ENCODE measurements at regions not wholly inside any gene's neighbourhood (a gene's known extent, or its start where the extent isn't known, plus 50 kb on each side); places are given as distances from the start of the nearest gene placed in this dataset.

DNA sequence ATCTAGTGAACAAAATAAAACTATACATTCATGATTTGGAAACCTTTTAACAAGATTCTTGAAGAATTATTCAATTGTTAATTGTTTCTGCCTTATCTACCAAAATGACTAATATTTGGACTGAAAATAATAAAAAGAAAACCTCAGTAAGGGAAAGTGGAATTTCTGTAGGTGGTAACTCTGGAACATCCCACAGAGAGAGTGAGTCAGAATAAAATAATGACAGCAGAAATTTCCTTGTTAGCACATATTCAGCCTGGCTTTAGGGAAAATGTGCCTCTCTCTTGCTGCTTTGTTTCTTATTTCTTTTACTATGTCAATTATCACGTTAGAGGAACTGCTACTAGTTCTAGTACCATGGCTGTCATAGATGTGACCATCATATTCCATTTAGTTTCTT lies 421.5 kb upstream of the GNPDA2 start:
- DNase-seq (ENCODE audit: low read depth), result no peak
- TF ChIP-seq, protein P1, sequence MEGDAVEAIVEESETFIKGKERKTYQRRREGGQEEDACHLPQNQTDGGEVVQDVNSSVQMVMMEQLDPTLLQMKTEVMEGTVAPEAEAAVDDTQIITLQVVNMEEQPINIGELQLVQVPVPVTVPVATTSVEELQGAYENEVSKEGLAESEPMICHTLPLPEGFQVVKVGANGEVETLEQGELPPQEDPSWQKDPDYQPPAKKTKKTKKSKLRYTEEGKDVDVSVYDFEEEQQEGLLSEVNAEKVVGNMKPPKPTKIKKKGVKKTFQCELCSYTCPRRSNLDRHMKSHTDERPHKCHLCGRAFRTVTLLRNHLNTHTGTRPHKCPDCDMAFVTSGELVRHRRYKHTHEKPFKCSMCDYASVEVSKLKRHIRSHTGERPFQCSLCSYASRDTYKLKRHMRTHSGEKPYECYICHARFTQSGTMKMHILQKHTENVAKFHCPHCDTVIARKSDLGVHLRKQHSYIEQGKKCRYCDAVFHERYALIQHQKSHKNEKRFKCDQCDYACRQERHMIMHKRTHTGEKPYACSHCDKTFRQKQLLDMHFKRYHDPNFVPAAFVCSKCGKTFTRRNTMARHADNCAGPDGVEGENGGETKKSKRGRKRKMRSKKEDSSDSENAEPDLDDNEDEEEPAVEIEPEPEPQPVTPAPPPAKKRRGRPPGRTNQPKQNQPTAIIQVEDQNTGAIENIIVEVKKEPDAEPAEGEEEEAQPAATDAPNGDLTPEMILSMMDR (IDR thresholded peaks at IDR 0.05; ENCODE audit: insufficient read depth, low read depth, low read length, missing control alignments), result no peak
- no peak overlapping the region for H3K4me3 ChIP-seq (ENCODE audit: low read depth, low read length)

DNA sequence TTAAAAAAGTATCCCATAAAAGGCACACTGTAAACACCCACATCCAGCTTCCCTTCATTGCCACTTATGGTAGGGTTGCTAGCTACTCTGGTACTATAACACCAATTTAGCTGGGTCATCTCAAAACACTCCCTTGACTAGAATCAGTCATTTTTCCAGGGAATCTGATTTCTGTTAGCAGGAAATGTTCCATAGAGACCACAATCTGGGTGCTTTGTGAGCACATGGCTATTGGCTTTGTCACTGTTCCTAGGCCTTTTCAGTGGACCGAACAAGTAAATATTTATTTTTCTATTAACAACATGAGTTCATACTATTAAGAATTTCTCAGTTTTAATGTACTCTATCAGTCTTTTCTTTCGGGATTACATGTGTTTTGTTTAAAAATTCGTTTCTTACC lies 404.7 kb upstream of the GNPDA2 start:
- H3K4me3 ChIP-seq (ENCODE audit: low read depth, low read length), result no peak overlapping the region
- no peak for DNase-seq (ENCODE audit: low read depth)
- TF ChIP-seq, protein P1 (IDR thresholded peaks at IDR 0.05; ENCODE audit: insufficient read depth, low read depth, low read length, missing control alignments), result no peak

DNA sequence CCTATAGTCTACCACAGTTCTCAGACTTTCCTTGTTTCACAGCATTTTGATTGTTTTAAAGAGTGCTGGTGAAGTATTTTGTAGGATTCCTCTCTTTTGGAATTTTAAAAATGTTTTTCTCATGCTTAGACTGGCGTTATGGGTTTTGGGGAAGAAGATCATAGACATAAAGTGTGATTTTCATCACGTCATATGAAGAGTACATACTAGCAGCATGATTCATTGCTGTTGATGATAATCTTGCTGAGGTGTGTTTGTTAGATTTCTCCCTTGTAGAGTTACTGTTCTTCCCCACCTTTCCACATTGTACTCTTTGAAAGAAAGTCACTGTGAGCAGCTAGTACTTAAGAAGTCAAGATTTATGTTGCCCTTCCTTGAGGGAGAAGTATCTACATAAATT lies 396.1 kb upstream of the GNPDA2 start:
- no peak for DNase-seq (ENCODE audit: low read depth)
- TF ChIP-seq, protein P1 (IDR thresholded peaks at IDR 0.05; ENCODE audit: insufficient read depth, low read depth, low read length, missing control alignments), result no peak

DNA sequence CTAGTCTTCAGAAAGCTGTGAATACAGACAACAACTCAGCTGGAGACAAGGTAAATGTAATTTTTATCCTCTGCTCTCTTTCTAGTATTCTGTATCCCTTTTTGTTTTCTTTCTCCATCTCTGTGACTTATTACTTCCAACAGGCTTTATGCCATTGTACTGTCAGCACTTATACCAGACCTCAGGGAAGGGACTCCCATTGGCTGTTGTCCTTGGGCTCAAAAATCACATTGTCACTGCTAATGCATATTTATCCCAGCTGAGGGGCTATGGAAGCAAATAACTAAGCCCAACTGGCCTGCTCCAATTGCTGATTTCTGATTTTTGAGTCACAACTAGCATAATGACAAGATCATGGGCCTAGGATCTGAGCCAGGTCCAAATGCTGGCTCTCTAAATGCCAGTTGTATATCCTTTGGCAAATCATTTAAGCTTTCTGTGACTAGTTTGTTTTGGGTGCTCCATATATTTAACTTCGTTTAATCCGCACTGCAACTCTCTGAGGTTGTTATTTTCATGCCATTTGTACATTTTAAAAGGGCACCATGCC lies 395.1 kb upstream of the GNPDA2 start:
- no peak overlapping the region for H3K4me3 ChIP-seq (ENCODE audit: low read depth, low read length)
- TF ChIP-seq, protein P1 (IDR thresholded peaks at IDR 0.05; ENCODE audit: insufficient read depth, low read depth, low read length, missing control alignments), result no peak
- no peak for DNase-seq (ENCODE audit: low read depth)

More for the DNA sequence above, 396.1 kb upstream of the GNPDA2 start:
- no peak overlapping the region for H3K4me3 ChIP-seq (ENCODE audit: low read depth, low read length)

DNA sequence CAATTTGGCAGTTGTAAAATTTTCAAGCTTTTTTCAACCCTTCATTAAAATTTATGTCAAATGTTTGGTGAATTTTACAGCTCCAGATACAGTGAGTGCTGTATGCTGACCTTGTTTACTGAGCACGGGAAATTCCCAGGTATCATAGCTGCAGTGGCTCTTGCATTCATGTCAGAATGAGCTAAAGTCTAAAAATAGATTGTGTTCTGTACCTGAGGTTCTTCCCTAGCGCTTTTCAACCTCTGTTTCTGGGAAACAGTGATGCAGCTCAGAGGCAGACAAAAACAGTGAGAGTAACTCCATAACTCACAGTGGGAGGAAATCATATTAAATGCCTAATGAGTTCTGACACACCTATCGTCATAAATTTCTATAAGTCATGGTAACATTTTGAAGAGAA lies 393.8 kb upstream of the GNPDA2 start:
- peak; percentile 76 for DNase-seq (ENCODE audit: low read depth)
- TF ChIP-seq, protein P1 (IDR thresholded peaks at IDR 0.05; ENCODE audit: insufficient read depth, low read depth, low read length, missing control alignments), result no peak
- peak overlapping the region; percentile 36; the same call in 1 of the 2 replicates for H3K4me3 ChIP-seq (ENCODE audit: low read depth, low read length)

DNA sequence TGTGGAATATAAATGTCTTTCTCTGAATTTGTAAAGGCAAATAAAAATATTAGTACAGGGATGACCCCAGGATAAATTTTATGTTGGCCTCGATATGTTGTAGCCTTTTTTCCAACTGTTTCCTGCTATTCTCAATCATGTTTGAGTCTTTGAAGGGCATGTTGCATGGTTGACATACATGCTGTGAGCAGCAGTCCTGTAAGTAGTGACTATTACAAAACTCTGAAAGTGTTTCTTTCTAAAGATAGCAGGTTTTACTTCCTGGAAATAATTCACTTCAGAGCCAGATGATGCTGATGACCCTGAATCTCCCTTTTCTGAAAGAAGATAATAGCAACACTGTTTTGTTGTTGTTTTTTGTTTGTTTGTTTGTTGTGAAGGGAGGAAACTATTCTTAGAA lies 393.0 kb upstream of the GNPDA2 start:
- peak; percentile 26 for DNase-seq (ENCODE audit: low read depth)
- TF ChIP-seq, protein P1 (IDR thresholded peaks at IDR 0.05; ENCODE audit: insufficient read depth, low read depth, low read length, missing control alignments), result no peak
- H3K4me3 ChIP-seq (ENCODE audit: low read depth, low read length), result no peak overlapping the region

DNA sequence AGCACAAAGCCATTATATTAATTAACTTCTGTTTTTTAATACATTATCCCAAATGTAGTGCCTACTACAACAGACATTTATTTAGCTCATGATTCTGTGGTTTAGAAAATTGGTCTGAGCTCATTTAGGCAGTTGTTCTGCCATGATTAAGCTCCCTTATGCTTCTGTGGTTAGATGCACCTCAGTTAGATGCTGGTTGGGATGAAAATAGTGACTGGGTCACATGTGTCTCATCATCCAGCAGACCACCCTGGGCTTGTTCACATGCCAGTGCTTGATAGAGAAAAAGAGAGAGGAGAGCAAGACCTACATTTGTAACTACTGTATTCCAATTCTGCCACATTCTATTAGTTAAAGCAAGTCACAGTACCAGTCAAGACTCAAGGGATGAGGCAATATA lies 376.4 kb upstream of the GNPDA2 start:
- DNase-seq (ENCODE audit: low read depth), result no peak
- no peak overlapping the region for H3K4me3 ChIP-seq (ENCODE audit: low read depth, low read length)
- TF ChIP-seq, protein P1 (IDR thresholded peaks at IDR 0.05; ENCODE audit: insufficient read depth, low read depth, low read length, missing control alignments), result no peak

Data from GM12865 (cell line).